Femur (tissue), 1 donor: ENCODE measurements at regions not wholly inside any gene's neighbourhood (a gene's known extent, or its start where the extent isn't known, plus 50 kb on each side); places are given as distances from the start of the nearest gene placed in this dataset.
"Not testable (repeated sequence)": the region's sequence is repeated elsewhere in the genome, so short reads cannot be mapped to it uniquely, and the experiment has no call there.

Experiments
- DNase-seq: peaks from one replicate; pipeline ENCODE4 v3.0.0-alpha.2; 2017

GRCh38 chr2:234796045-234796591 lies 155.7 kb upstream of the SH3BP4 start:
- no peak for DNase-seq

DNA sequence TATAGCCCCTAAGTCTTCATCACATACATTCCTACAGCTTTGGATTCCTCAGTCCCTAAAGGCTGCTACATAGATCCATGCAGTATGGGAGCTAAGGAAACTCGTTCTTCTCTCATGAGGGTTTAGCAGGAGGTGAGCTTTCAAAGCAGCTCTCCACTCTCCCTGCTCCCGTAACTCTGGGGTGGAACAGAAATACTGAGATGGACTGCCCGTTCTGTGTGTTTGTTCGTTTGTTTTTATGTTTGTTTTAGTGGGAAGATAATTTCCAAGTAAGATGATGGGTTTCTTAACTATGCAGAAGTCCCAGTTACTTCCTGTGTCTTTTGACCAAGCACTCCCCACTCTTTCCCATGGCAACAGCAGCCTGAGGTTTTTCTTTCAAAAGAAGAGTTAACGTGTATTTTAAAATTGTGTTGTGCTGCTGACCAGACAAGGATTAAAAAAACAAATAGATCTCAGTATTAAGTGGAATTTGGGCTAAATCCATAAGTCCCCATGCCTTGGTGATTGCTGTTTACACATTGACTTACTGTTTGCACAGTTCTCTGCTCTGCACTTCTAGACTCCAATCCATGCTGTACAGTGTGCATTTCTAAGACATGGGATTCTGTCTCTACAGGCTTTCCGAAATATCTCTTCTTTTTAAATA lies 156.4 kb upstream of the SH3BP4 start:
- no peak for DNase-seq

- DNase-seq, result no peak
Observed at GRCh38 chr2:234794866-234795265, 157.0 kb upstream of the SH3BP4 start.

DNA sequence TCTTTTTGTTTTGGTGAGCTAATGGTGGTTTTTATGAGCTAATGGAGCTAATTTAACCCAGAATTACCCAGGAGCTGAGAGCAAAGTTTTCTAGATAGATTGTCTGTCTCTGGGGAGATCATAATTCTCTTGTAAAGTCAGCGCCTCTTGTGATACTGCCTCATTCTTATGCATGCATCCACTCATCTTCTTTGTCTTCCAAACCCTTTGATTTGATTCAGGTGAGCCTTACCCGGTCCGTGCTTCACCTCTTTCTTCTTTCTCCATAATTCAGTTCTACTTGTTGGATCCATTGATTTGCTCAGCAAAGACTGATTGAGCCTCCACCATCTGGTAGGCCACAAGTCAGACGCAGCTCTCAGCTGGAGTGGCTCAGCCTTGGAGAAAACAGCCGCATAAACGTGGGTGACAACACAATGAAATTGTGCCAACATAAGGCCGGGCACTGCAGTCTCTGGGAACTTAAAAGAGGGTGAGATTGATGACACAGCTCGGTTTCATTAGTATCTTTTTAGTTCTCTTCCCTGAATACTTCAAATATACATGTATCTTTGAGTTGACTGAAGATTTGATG lies 158.5 kb upstream of the SH3BP4 start:
- DNase-seq, result no peak

GRCh38 chr2:234792621-234793022 lies 159.2 kb upstream of the SH3BP4 start:
- DNase-seq, result peak; percentile 57

DNA sequence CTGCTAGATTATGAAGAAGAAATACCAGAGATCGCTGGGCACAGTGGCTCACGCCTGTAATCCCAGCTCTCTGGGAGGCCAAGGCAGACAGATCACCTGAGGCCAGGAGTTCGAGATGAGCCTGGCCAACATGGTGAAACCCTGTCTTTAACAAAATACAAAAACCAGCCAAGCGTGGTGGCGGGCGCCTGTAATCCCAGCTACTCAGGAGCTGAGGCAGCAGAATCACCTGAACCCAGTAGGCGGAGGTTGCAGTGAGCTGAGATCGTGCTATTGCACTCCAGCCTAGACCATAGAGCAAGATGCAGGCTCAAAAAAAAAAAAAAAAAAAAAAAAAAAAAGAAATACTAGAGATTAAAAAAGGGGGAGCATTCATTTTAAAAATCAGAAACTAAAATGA lies 159.7 kb upstream of the SH3BP4 start:
- not testable (repeated sequence) for DNase-seq

DNA sequence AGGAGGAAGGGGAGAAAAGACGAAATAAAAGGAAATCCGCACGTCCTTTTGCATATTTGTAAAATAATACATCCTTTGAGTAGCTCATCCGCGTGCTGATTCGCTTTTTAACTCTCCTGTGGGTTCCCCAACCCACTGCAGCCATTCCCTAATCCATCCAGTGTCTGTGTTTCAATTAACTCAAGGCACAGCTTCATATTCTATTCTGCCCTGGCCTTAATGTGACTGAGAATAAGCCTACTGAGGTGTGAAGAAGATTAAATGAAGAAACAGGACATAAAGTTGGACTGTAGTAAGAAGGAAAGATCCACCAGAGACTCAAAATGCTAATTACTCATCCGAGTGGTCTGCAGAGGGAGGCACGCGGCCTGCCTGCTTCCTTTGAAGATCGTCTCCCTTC lies 161.4 kb upstream of the SH3BP4 start:
- DNase-seq, result no peak

GRCh38 chr2:234789556-234790325 lies 162.1 kb upstream of the SH3BP4 start:
- DNase-seq, result no peak

- DNase-seq, result no peak
Observed at GRCh38 chr2:234788841-234789240, 163.0 kb upstream of the SH3BP4 start.

DNA sequence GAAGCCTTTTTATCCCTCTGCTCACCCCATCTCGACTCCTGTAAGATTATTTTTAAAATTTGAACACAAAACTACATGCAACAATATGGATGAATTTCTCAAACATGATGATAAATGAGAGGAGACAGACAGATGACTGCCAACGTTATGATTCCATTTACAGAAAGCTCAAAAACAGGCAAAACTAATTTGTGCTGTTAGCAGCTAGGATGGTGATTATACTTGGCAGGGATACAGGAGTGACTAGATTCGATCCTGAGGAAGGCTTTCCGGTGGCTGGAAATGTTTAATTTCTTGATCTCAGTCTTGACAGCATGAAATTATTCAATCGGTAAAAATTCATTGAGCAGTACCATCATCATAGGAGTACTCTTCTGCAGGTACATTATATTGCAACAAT lies 163.4 kb upstream of the SH3BP4 start:
- no peak for DNase-seq

DNA sequence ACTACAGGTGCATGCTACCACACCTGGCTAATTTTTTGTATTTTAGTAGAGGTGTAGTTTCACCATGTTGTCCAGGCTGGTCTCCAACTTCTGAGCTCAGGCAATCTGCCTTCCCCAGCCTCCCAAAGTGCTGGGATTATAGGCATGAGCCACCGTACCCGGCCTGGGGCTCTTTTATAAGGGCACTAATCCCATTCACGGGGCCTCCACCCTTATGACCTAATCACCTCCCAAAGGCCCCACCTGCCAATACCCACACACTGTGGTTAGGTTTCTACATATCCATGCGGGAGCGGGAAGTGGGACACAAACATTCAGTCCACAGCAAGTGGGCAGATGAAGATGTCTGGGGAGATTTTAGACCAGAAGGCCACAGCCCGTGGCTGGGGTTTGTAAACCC lies 164.7 kb upstream of the SH3BP4 start:
- DNase-seq, result no peak

- no peak for DNase-seq
Observed at GRCh38 chr2:234773764-234774409, 177.9 kb upstream of the SH3BP4 start.

DNA sequence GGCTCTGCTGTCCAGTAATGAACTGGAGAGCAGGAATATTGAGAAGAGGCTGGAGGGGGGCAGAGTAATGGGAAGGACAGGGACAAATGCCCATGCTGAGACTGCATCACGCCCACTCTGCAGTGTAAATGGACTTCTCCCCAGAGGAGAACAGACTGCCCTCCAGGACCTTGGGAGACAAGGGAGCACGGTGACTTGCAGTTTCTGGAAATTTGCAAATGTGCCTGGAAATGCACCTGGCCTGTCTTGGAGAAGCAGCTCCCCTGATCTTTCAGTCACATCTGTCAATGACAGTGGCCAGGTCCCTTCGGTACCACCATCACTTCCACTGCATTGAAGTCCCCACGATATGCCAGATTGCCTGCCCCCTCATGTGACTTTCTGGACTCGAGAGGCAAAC lies 178.7 kb upstream of the SH3BP4 start:
- no peak for DNase-seq

DNA sequence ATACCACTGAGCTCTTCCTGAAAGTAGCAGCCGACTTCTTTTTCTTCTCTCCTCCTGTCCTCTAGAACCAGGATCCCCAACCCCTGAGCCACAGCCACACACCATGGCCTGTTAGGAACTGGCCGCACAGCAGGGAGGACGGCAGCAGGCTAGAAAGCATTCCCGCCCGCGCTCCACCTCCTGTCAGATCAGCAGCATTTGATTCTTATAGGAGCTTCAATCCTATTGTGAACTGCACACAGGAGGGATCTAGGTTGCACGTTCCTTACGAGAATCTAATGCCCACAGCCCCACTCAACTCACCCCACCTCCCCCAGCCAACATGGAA lies 179.1 kb upstream of the SH3BP4 start:
- DNase-seq, result no peak

- DNase-seq, result peak; percentile 48
Observed at GRCh38 chr2:234771980-234772732, 179.7 kb upstream of the SH3BP4 start.

DNA sequence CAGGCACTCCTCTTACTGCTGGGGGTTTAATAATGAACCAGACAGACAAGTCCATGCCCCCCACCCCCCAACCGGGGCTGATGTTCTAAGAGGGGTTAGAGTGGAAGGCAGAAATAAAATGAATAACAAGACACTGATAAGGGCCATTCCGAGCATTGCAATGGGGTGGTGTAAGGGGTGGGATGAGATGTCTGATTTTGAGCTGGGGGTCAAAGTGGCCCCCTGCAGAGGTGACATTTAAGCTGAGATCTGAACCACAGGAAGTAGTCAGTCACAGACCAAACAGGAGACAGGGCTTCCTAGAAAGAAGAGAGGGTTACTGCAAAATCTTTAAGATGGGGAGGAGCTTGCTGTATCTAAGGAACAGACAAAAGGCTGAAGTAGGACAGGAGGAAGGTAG lies 180.6 kb upstream of the SH3BP4 start:
- DNase-seq, result no peak

DNA sequence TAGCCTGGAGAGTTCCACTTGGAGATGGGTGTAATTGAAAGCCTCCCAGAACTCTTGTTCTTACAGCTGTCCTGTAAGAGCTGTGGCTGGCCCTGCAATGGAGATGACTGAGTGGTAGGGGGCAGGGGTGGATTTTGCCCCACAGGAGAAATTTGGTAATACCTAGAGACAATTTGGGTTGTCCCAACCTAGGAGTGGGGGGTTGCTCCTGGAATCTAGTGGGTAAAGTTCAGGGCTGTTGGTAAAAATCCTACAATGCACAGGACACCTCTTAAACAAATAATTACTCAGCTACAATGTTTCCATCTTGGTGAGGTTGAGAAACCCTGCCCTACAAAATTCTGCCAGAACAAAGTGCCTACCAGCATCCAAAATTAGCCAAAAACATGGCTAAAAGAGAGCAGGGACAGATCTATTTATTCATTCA lies 181.1 kb upstream of the SH3BP4 start:
- DNase-seq, result no peak

- DNase-seq, result peak; percentile 31
Observed at GRCh38 chr2:234770031-234770506, 181.7 kb upstream of the SH3BP4 start.

- DNase-seq, result no peak
Observed at GRCh38 chr2:234768608-234769196, 183.1 kb upstream of the SH3BP4 start.

DNA sequence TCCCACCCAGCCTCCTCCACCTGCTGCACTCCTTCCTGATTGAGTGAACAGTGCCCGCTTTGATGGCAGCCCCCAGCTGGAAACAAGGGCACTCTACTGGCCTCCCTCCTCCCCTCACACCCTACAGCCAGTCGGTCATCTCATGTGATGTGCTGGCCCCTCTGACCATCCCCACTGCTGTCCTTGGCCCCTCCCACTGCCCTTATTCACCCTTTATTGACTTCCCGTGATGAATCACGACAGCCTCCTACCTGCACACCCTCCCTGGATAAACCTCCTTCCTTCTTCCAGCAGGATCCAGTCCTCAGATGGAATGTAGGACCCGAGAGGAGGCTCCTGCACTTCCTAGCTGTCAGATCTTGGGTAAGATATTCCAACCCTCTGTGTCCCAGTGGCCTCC lies 186.5 kb upstream of the SH3BP4 start:
- DNase-seq, result no peak

GRCh38 chr2:234764372-234764771 lies 187.4 kb upstream of the SH3BP4 start:
- DNase-seq, result no peak
